Stimulated activated naive CD8-positive, alpha-beta T cell treated with anti-CD3 and anti-CD28 coated beads, Interleukin-15, Interleukin-2, amounts not matched to agents 100 ng/mL and 50 ng/mL, for 24 hours (primary cell): ENCODE measurements at regions not wholly inside any gene's neighbourhood (a gene's known extent, or its start where the extent isn't known, plus 50 kb on each side); places are given as distances from the start of the nearest gene placed in this dataset.
"Not testable (repeated sequence)": the region's sequence is repeated elsewhere in the genome, so short reads cannot be mapped to it uniquely, and the experiment has no call there.

ENCODE experiments used
- H3K27ac Mint-ChIP-seq: one replicate; pipeline ENCODE4 v1.8.0; 2021; ENCODE audit warnings: mild to moderate bottlenecking, mixed read lengths
- H3K27me3 Mint-ChIP-seq: one replicate; pipeline ENCODE4 v1.8.0; 2021; ENCODE audit warnings: mixed read lengths
- H3K36me3 Mint-ChIP-seq: one replicate; pipeline ENCODE4 v1.8.0; 2021; ENCODE audit warnings: low read depth, mixed read lengths
- H3K4me1 Mint-ChIP-seq: one replicate; pipeline ENCODE4 v1.8.0; 2021; ENCODE audit warnings: low read depth, mixed read lengths
- H3K4me3 Mint-ChIP-seq: one replicate; pipeline ENCODE4 v1.8.0; 2021; ENCODE audit warnings: mild to moderate bottlenecking, mixed read lengths
- H3K9me3 Mint-ChIP-seq: one replicate; pipeline ENCODE4 v1.8.0; 2021; ENCODE audit warnings: mixed read lengths

GRCh38 chr4:53704329-53704728 lies 113.0 kb upstream of the LNX1 start:
- Mint-ChIP-seq H3K4me1 (peaks cover 15% of the 10 kb centered on the region), H3K27me3 (peaks cover 13% of the 10 kb centered on the region), H3K27ac (no peak overlapping the region), H3K4me3 (no peak overlapping the region), H3K9me3 (no peaks in the 10 kb centered on the region), H3K36me3 (no peaks in the 10 kb centered on the region)

- Mint-ChIP-seq H3K4me1 (peaks cover 15% of the 10 kb centered on the region), H3K9me3 (no peaks in the 10 kb centered on the region), H3K4me3 (peak overlapping the region; percentile 25)
Measured at GRCh38 chr4:53703267-53703655, 112.0 kb upstream of the LNX1 start.

GRCh38 chr4:53702334-53703266 lies 111.3 kb upstream of the LNX1 start:
- H3K4me1 Mint-ChIP-seq = peaks cover 15% of the 10 kb centered on the region
- no peaks in the 10 kb centered on the region for H3K9me3 Mint-ChIP-seq
- H3K4me3 Mint-ChIP-seq = peak overlapping the region; percentile 62
- H3K27ac Mint-ChIP-seq = no peak overlapping the region
- H3K36me3 Mint-ChIP-seq = no peaks in the 10 kb centered on the region
- peaks cover 13% of the 10 kb centered on the region for H3K27me3 Mint-ChIP-seq

More at GRCh38 chr4:53703267-53703655, 112.0 kb upstream of the LNX1 start:
- H3K27me3 Mint-ChIP-seq = peaks cover 13% of the 10 kb centered on the region
- no peak overlapping the region for H3K27ac Mint-ChIP-seq
- no peaks in the 10 kb centered on the region for H3K36me3 Mint-ChIP-seq

GRCh38 chr4:53701260-53701659 lies 110.0 kb upstream of the LNX1 start:
- H3K4me3 Mint-ChIP-seq, H3K9me3 Mint-ChIP-seq, H3K27ac Mint-ChIP-seq, H3K36me3 Mint-ChIP-seq, H3K27me3 Mint-ChIP-seq: not testable (repeated sequence)
- peaks cover 15% of the 10 kb centered on the region for H3K4me1 Mint-ChIP-seq

DNA sequence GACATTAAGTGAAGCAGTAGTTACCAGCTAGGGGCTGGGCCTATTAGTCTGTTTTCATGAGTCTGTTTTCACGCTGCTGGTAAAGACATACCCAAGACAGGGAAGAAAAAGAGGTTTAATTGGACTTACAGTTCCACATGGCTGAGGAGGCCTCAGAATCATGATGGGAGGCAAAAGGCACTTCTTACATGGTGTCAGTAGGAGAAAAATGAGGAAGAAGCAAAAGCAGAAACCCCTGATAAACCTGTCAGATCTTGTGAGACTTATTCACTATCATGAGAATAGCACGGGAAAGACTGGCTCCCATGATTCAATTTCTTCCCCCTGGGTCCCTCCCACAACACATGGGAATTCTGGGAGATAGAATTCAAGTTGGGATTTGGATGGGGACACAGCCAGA lies 108.0 kb upstream of the LNX1 start:
- not testable (repeated sequence) for H3K9me3 Mint-ChIP-seq, H3K36me3 Mint-ChIP-seq, H3K4me3 Mint-ChIP-seq, H3K27ac Mint-ChIP-seq, H3K27me3 Mint-ChIP-seq
- peaks cover 12% of the 10 kb centered on the region for H3K4me1 Mint-ChIP-seq

GRCh38 chr4:53697016-53697685 lies 105.9 kb upstream of the LNX1 start:
- Mint-ChIP-seq H3K4me3 (no peak overlapping the region), H3K9me3 (no peaks in the 10 kb centered on the region), H3K27ac (no peak overlapping the region), H3K27me3 (peaks cover 4% of the 10 kb centered on the region), H3K4me1 (no peaks in the 10 kb centered on the region), H3K36me3 (no peaks in the 10 kb centered on the region)

DNA sequence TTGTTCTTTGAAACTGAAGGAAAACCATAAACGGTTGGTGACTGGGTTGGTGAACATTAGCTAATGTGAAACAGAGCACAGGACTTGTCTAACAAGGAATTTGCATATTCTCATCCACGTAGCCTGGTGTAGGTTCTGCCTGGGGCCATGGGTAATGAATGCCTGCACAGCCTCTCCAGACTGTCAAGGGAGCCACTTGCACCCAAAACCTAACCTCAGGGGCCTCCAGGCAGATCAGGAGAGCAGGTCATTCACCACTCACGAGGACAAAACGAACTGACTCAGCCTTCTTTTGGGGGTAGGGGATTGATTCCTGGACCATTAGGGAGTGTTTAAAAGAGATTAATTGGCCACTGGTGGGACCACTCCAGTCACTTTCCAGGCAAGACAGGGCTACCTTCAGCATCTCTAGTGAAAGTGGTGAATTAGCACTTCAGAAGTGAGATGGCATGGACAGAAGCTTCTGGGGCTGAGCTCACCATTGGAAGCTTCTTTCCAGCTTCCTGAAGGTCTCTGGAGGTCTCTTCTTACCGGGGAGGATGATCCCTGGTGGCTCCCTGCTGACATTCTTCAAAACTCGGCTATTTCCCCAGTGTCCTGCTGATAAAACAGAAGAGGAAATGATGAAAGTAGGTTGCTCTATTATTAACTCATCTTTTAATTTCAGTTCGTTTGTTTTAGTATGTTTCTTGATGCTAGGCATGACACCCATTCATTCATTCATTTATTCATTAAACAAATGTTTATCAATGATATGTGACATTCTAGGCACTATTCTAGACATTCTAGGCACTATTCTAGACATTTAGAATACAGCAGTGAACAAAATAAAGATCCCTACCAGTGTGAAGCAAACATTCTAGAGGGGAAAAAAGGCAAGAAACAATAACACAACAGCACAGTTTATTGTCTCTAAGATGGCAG lies 104.5 kb upstream of the LNX1 start:
- no peaks in the 10 kb centered on the region for H3K36me3 Mint-ChIP-seq
- H3K9me3 Mint-ChIP-seq = peaks cover 4% of the 10 kb centered on the region
- no peak overlapping the region for H3K27ac Mint-ChIP-seq
- H3K27me3 Mint-ChIP-seq = peaks cover 14% of the 10 kb centered on the region
- no peak overlapping the region for H3K4me3 Mint-ChIP-seq
- H3K4me1 Mint-ChIP-seq = no peaks in the 10 kb centered on the region

DNA sequence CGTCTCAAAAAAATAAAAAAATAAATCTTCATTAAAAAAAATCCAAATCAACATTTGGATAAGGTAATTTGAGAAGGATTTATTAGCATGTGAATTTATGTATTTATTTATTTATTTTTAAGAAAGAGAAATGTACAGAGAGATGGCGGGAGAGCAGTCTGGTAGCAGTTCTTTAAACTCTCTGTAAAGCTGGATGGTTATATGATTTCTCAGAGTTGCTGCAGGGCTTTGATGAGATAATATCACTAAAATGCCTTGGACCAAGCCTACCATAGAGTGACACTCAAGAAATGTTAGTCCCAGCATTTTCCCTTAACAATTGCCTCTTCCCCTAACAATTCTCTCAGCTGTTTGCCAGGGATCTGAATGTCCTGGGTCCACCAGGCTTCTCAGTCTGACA lies 103.4 kb upstream of the LNX1 start:
- Mint-ChIP-seq H3K36me3 (no peaks in the 10 kb centered on the region), H3K9me3 (peaks cover 9% of the 10 kb centered on the region), H3K27ac (no peak overlapping the region), H3K4me1 (peaks cover 3% of the 10 kb centered on the region), H3K4me3 (no peak overlapping the region), H3K27me3 (peaks cover 26% of the 10 kb centered on the region)

DNA sequence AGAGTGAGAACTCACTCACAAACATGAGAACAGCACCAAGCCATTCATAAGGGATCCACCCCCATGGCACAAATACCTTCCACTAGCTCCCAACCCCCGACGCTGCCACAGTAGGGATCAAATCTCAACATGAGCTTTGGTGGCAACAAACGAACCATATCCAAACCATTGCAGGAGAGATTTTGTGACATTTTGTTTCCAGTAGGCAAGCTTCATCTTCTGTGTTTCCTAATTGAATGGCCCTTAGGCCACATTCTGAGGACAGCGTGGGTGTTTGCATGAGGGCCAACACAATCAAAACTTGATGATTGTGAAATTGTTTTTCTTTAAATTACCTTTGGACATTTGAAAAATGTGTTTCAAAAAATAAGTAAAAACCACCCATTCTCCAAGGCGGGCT lies 102.6 kb upstream of the LNX1 start:
- Mint-ChIP-seq H3K4me3 (no peak overlapping the region), H3K27me3 (peaks cover 31% of the 10 kb centered on the region), H3K4me1 (peaks cover 10% of the 10 kb centered on the region), H3K36me3 (no peaks in the 10 kb centered on the region), H3K9me3 (peaks cover 9% of the 10 kb centered on the region), H3K27ac (no peak overlapping the region)

DNA sequence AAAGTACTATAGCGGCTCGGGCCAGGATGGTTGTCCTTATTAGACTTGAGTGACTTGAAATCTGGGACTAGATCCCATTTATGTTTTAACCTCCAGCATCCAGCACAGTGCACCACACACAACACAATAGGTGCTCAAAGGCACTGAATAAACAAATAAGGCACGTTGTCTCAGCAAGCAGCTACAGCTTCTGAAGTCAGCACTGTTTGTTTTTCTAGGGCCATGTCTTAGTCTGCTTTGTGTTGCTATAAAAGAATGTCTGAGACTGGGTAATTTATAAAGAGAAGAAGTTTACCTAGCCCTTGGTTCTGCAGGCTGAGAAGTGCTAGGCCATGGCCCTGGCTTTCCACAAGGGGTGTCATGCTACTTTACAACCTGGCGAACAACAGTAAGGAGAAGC lies 102.1 kb upstream of the LNX1 start:
- H3K36me3 Mint-ChIP-seq = no peaks in the 10 kb centered on the region
- no peak overlapping the region for H3K27ac Mint-ChIP-seq
- H3K9me3 Mint-ChIP-seq = peaks cover 9% of the 10 kb centered on the region
- peaks cover 15% of the 10 kb centered on the region for H3K4me1 Mint-ChIP-seq
- no peak overlapping the region for H3K4me3 Mint-ChIP-seq
- peaks cover 34% of the 10 kb centered on the region for H3K27me3 Mint-ChIP-seq

- peaks cover 9% of the 10 kb centered on the region for H3K9me3 Mint-ChIP-seq
- peak overlapping the region; percentile 88 for H3K27ac Mint-ChIP-seq
- H3K4me3 Mint-ChIP-seq = peak overlapping the region; percentile 53
- H3K27me3 Mint-ChIP-seq = peaks cover 63% of the 10 kb centered on the region
- H3K4me1 Mint-ChIP-seq = peaks cover 26% of the 10 kb centered on the region
- no peaks in the 10 kb centered on the region for H3K36me3 Mint-ChIP-seq
Measured at GRCh38 chr4:53688186-53688790, 97.0 kb upstream of the LNX1 start.

- H3K27me3 Mint-ChIP-seq = peaks cover 63% of the 10 kb centered on the region
- H3K36me3 Mint-ChIP-seq = no peaks in the 10 kb centered on the region
- H3K27ac Mint-ChIP-seq = no peak overlapping the region
- peaks cover 6% of the 10 kb centered on the region for H3K9me3 Mint-ChIP-seq
- no peak overlapping the region for H3K4me3 Mint-ChIP-seq
- peaks cover 30% of the 10 kb centered on the region for H3K4me1 Mint-ChIP-seq
Measured at GRCh38 chr4:53686521-53686920, 95.2 kb upstream of the LNX1 start.

GRCh38 chr4:53684136-53685130 lies 93.1 kb upstream of the LNX1 start:
- Mint-ChIP-seq H3K27me3 (peaks cover 47% of the 10 kb centered on the region), H3K4me1 (peaks cover 25% of the 10 kb centered on the region), H3K4me3 (no peak overlapping the region), H3K9me3 (no peaks in the 10 kb centered on the region), H3K36me3 (no peaks in the 10 kb centered on the region), H3K27ac (no peak overlapping the region)
